NCI-H2081 (cell line): ENCODE measurements at regions not wholly inside any gene's neighbourhood (a gene's known extent, or its start where the extent isn't known, plus 50 kb on each side); places are given as distances from the start of the nearest gene placed in this dataset.
A peak's percentile ranks its signal among the peaks of the same experiment; 100 is the strongest.
"Not testable (repeated sequence)": the region's sequence is repeated elsewhere in the genome, so short reads cannot be mapped to it uniquely, and the experiment has no call there.

Experiments used
- DNase-seq, 2 experiments: peaks; one replicate each; lab custom pipeline; 2025; lab: John Stamatoyannopoulos, UW

GRCh38 chr14:84874436-84874835 is 655.5 kb upstream of the FLRT2 start:
- DNase-seq, result no peak

- no peak for DNase-seq
These were observed 652.9 kb upstream of the FLRT2 start for GRCh38 chr14:84877061-84877460.

GRCh38 chr14:84882830-84883229 is 647.1 kb upstream of the FLRT2 start:
- no peak for DNase-seq

GRCh38 chr14:84885061-84885460 is 644.9 kb upstream of the FLRT2 start:
- DNase-seq, result no peak

- DNase-seq, result no peak
These were observed 638.5 kb upstream of the FLRT2 start for GRCh38 chr14:84891404-84891803.

GRCh38 chr14:84894254-84894653 is 635.7 kb upstream of the FLRT2 start:
- DNase-seq, result peak in 1 of 2 experiments; percentile 55

GRCh38 chr14:84922370-84922769 is 607.6 kb upstream of the FLRT2 start:
- no peak for DNase-seq

- DNase-seq, result no peak
These were observed 603.3 kb upstream of the FLRT2 start for GRCh38 chr14:84926656-84927055.

- no peak for DNase-seq
These were observed 602.7 kb upstream of the FLRT2 start for GRCh38 chr14:84927096-84927827.

GRCh38 chr14:84929086-84929485 is 600.9 kb upstream of the FLRT2 start:
- no peak for DNase-seq

GRCh38 chr14:84929834-84930233 is 600.1 kb upstream of the FLRT2 start:
- no peak for DNase-seq

GRCh38 chr14:84937016-84937415 is 592.9 kb upstream of the FLRT2 start:
- DNase-seq, result no peak

GRCh38 chr14:84937449-84937848 is 592.5 kb upstream of the FLRT2 start:
- no peak for DNase-seq

- not testable (repeated sequence) for DNase-seq
These were observed 585.0 kb upstream of the FLRT2 start for GRCh38 chr14:84944901-84945300.

- peak in 1 of 2 experiments; percentile 3 for DNase-seq
These were observed 570.0 kb upstream of the FLRT2 start for GRCh38 chr14:84959851-84960520.

GRCh38 chr14:84961637-84962036 is 568.3 kb upstream of the FLRT2 start:
- no peak for DNase-seq

- DNase-seq, result peak in 1 of 2 experiments; percentile 18
These were observed 566.4 kb upstream of the FLRT2 start for GRCh38 chr14:84963518-84963917.

GRCh38 chr14:84965279-84965678 is 564.7 kb upstream of the FLRT2 start:
- DNase-seq, result no peak

- no peak for DNase-seq
These were observed 560.4 kb upstream of the FLRT2 start for GRCh38 chr14:84969501-84969900.

- DNase-seq, result no peak
These were observed 554.6 kb upstream of the FLRT2 start for GRCh38 chr14:84975241-84975902.

GRCh38 chr14:84976805-84977204 is 553.1 kb upstream of the FLRT2 start:
- DNase-seq, result no peak

- DNase-seq, result no peak
These were observed 542.9 kb upstream of the FLRT2 start for GRCh38 chr14:84987042-84987441.

GRCh38 chr14:84988357-84988756 is 541.6 kb upstream of the FLRT2 start:
- no peak for DNase-seq
